ENCODE measurements at regions not wholly inside any gene's neighbourhood (a gene's known extent, or its start where the extent isn't known, plus 50 kb on each side); places are given as distances from the start of the nearest gene placed in this dataset.

- no peak for TF ChIP-seq ZNF362 (tag by site-specific recombination; IDR thresholded peaks at IDR 0.05)
- TF ChIP-seq ZNF513 (tag by site-specific recombination; IDR thresholded peaks at IDR 0.05): no peak
- TF ChIP-seq ZNF132 (tag by site-specific recombination; IDR thresholded peaks at IDR 0.05; ENCODE audit: borderline replicate concordance): no peak
- no peak for TF ChIP-seq ZNF560 (tag by site-specific recombination; IDR thresholded peaks at IDR 0.05; ENCODE audit: borderline replicate concordance)
- TF ChIP-seq ZFP37 (tag by site-specific recombination; IDR thresholded peaks at IDR 0.05): no peak
- TF ChIP-seq ZNF280D (tag by site-specific recombination; IDR thresholded peaks at IDR 0.05): no peak
- TF ChIP-seq SP2 (tag by site-specific recombination; IDR thresholded peaks at IDR 0.05): no peak
- TF ChIP-seq TSHZ1 (tag by site-specific recombination; IDR thresholded peaks at IDR 0.05; ENCODE audit: borderline replicate concordance): no peak
- no peak for TF ChIP-seq ZNF274 (IDR thresholded peaks at IDR 0.05; ENCODE audit: low read length)
- no peak for TF ChIP-seq ZNF274 (tag by site-specific recombination; IDR thresholded peaks at IDR 0.05; ENCODE audit: borderline replicate concordance)
- no peak for TF ChIP-seq ZNF19 (tag by site-specific recombination; IDR thresholded peaks at IDR 0.05; ENCODE audit: low read depth)
- no peak for TF ChIP-seq ZEB2 (tag by site-specific recombination; IDR thresholded peaks at IDR 0.05)
- Histone ChIP-seq H3K4me3 (ENCODE audit: low read depth, low read length) (no peak overlapping the region), H3K27ac (ENCODE audit: extremely low read depth, low read depth, low read length) (no peak overlapping the region), H3K9me3 (ENCODE audit: control insufficient read depth, insufficient read depth, low read depth, low read length) (no peaks in the 10 kb centered on the region; the same call in 1 of the 2 replicates), H3K4me1 (ENCODE audit: control insufficient read depth, insufficient read depth, low read length) (no peaks in the 10 kb centered on the region), H3K36me3 (ENCODE audit: control insufficient read depth in 2 of 2, insufficient read depth in 1 of 2, low read length in 2 of 2) (no peaks in the 10 kb centered on the region)
- CTCF ChIA-PET: no interaction called here
- POLR2A ChIA-PET: no interaction called here
Observed at GRCh38 chr2:66217039-66217585, 217.8 kb upstream of the MEIS1 start.

- CTCF ChIA-PET: interaction anchor here (0.6 kb wide), 1 partner anchor 277 kb away, joined by 3 read pairs; no protein-coding TSS in a partner anchor
- POLR2A ChIA-PET: no interaction called here
- H3K36me3 ChIP-seq (ENCODE audit: control insufficient read depth in 2 of 2, insufficient read depth in 1 of 2, low read length in 2 of 2): no peaks in the 10 kb centered on the region
- TF ChIP-seq ZNF155 (tag by site-specific recombination; IDR thresholded peaks at IDR 0.05): no peak
- no peak for TF ChIP-seq SALL2 (tag by site-specific recombination; IDR thresholded peaks at IDR 0.05; ENCODE audit: borderline replicate concordance)
- no peak for TF ChIP-seq ZNF324 (tag by site-specific recombination; IDR thresholded peaks at IDR 0.05)
- no peak for TF ChIP-seq ZNF10 (tag by site-specific recombination; IDR thresholded peaks at IDR 0.05)
- TF ChIP-seq ZNF398 (tag by site-specific recombination; IDR thresholded peaks at IDR 0.05): no peak
- TF ChIP-seq ZNF488 (tag by site-specific recombination; IDR thresholded peaks at IDR 0.05): no peak
- TF ChIP-seq ZNF146 (tag by site-specific recombination; IDR thresholded peaks at IDR 0.05): no peak
- no peak for TF ChIP-seq PATZ1 (tag by site-specific recombination; IDR thresholded peaks at IDR 0.05)
Observed at GRCh38 chr2:66212749-66213148, 222.2 kb upstream of the MEIS1 start.

More at GRCh38 chr2:66212749-66213148, 222.2 kb upstream of the MEIS1 start:
- H3K27ac ChIP-seq (ENCODE audit: extremely low read depth, low read depth, low read length): no peak overlapping the region
- H3K4me3 ChIP-seq (ENCODE audit: low read depth, low read length): no peak overlapping the region
- H3K4me1 ChIP-seq (ENCODE audit: control insufficient read depth, insufficient read depth, low read length): no peaks in the 10 kb centered on the region
- H3K9me3 ChIP-seq (ENCODE audit: control insufficient read depth, insufficient read depth, low read depth, low read length): no peaks in the 10 kb centered on the region; the same call in 1 of the 2 replicates
